Astrocyte (in vitro differentiated cells and primary cell): ENCODE measurements at regions not wholly inside any gene's neighbourhood (a gene's known extent, or its start where the extent isn't known, plus 50 kb on each side); places are given as distances from the start of the nearest gene placed in this dataset.

ENCODE experiments used
- CTCF ChIP-seq: IDR thresholded peaks from 2 replicates; pipeline ENCODE4 v1.5.1; 2011; ENCODE audit warnings: low read depth, mild to moderate bottlenecking, inconsistent platforms, low read length, moderate library complexity; ENCODE audit not compliant: insufficient read depth
- EZH2 ChIP-seq: IDR thresholded peaks from 2 replicates; pipeline ENCODE4 v1.6.1; 2012; ENCODE audit warnings: mild to moderate bottlenecking, low read length, inconsistent platforms; ENCODE audit not compliant: insufficient read depth

- TF ChIP-seq CTCF (no peak), EZH2 (no peak)
Measured at GRCh38 chr9:30235068-30235467, 2149.4 kb upstream of the ACO1 start.
